ENCODE measurements at regions not wholly inside any gene's neighbourhood (a gene's known extent, or its start where the extent isn't known, plus 50 kb on each side); places are given as distances from the start of the nearest gene placed in this dataset.

DNA sequence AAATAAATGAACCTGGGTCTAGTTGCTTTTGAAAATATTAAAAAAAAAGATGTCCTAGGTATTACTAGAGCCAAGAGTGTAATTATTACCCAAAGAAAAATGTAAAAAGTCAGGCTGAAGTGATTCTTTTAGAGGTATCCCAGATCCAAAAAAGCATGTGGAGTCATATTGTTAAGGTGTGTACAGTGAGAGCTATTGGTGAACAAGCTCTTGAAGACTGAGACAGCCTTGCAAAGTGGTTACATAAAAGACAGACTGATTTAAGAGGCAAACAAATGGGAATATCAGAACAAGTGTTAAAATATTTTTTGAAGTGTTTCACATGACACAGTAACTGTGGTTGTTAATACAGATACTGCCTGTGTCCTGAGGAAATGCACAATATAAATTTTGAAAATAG lies 624.5 kb downstream of the PLOD2 start:
- Histone ChIP-seq H3K4me1 (no peaks in the 10 kb centered on the region), H3K27ac (no peak overlapping the region), H3K27me3 (no peaks in the 10 kb centered on the region), H3K9ac (ENCODE audit: low read depth in 2 of 2, low read length in 2 of 2) (no peak overlapping the region), H3K9me3 (no peaks in the 10 kb centered on the region), H3K4me3 (no peak overlapping the region), H3K36me3 (no peaks in the 10 kb centered on the region)
- DNase-seq: no peak
- TF ChIP-seq, protein P1, sequence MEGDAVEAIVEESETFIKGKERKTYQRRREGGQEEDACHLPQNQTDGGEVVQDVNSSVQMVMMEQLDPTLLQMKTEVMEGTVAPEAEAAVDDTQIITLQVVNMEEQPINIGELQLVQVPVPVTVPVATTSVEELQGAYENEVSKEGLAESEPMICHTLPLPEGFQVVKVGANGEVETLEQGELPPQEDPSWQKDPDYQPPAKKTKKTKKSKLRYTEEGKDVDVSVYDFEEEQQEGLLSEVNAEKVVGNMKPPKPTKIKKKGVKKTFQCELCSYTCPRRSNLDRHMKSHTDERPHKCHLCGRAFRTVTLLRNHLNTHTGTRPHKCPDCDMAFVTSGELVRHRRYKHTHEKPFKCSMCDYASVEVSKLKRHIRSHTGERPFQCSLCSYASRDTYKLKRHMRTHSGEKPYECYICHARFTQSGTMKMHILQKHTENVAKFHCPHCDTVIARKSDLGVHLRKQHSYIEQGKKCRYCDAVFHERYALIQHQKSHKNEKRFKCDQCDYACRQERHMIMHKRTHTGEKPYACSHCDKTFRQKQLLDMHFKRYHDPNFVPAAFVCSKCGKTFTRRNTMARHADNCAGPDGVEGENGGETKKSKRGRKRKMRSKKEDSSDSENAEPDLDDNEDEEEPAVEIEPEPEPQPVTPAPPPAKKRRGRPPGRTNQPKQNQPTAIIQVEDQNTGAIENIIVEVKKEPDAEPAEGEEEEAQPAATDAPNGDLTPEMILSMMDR (IDR thresholded peaks at IDR 0.05): no peak
- intact Hi-C loops (cut with DNase I): no loop called here

DNA sequence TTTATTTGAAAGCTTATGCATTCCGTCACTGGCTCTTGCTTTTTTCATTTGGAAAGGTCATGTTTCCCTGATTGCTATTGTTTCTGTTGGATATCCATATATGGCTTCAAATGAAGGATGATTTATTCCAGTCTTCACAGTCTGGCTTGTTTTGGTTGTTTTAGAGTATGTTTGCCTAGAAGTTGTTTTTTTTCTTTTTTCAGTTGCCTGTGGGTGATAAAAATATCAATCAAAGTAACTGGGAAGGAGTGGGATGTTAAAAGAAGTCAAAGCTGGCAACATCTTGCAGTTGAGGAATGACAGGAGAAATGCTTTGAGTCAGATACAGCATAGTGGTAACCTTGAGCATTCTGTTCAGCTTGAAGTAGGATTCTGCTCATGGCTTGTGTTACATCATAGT lies 610.5 kb downstream of the PLOD2 start:
- Histone ChIP-seq H3K4me3 (no peak overlapping the region), H3K36me3 (no peaks in the 10 kb centered on the region), H3K27me3 (no peaks in the 10 kb centered on the region), H3K4me1 (no peaks in the 10 kb centered on the region), H3K27ac (no peak overlapping the region), H3K9ac (ENCODE audit: low read depth in 2 of 2, low read length in 2 of 2) (no peak overlapping the region), H3K9me3 (no peaks in the 10 kb centered on the region)
- TF ChIP-seq, protein P1 (IDR thresholded peaks at IDR 0.05): no peak
- no peak for DNase-seq
- intact Hi-C loops (cut with DNase I): no loop called here

DNA sequence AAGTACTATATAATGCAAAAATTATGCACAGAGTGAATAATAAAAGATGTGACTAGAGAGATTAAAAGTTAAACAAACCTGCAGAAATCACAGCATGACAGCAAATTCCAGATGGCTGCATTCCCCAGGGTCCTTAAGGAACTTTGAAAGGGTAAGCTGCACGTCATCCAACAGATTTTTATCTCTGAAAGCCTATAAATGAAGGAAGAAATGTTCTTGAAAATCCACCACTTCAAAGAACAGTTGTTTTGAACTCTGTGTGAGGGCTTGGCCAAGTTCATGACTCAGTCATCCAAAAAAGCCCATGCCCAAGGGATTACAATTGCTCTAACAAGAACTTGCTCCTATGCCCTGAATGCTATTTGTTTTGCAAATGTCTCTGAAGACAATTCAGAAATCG lies 603.6 kb downstream of the PLOD2 start:
- Histone ChIP-seq H3K9ac (ENCODE audit: low read depth in 2 of 2, low read length in 2 of 2) (no peak overlapping the region), H3K9me3 (no peaks in the 10 kb centered on the region), H3K27ac (no peak overlapping the region), H3K27me3 (no peaks in the 10 kb centered on the region), H3K4me3 (no peak overlapping the region), H3K36me3 (no peaks in the 10 kb centered on the region), H3K4me1 (no peaks in the 10 kb centered on the region)
- intact Hi-C loops (cut with DNase I): no loop called here
- TF ChIP-seq, protein P1 (IDR thresholded peaks at IDR 0.05): no peak
- DNase-seq: no peak

DNA sequence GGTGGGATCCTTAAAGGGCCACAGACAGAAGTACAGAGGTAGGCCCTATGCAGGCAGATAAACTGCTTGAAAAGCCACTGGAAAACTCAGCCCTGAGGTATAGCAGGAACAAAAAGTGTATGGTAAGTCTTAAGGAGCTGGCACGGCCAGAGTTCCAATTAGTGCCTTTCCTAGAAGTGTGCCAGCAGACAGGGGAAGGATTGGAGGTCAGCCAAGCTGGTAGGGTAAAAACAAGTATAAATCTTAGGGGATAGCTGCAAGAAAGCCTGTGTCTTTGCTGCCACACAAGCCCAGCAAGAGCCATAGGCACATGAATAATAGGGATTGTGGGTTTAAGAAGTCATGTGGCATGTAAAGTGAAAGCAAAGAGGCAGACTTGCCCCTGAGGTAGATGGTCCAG lies 582.5 kb downstream of the PLOD2 start:
- Histone ChIP-seq H3K27ac (no peak overlapping the region), H3K36me3 (no peaks in the 10 kb centered on the region), H3K9me3 (no peaks in the 10 kb centered on the region), H3K4me1 (no peaks in the 10 kb centered on the region), H3K27me3 (no peaks in the 10 kb centered on the region), H3K4me3 (no peak overlapping the region), H3K9ac (ENCODE audit: low read depth in 2 of 2, low read length in 2 of 2) (no peak overlapping the region)
- DNase-seq: no peak
- intact Hi-C loops (cut with DNase I): no loop called here
- TF ChIP-seq, protein P1 (IDR thresholded peaks at IDR 0.05): no peak

DNA sequence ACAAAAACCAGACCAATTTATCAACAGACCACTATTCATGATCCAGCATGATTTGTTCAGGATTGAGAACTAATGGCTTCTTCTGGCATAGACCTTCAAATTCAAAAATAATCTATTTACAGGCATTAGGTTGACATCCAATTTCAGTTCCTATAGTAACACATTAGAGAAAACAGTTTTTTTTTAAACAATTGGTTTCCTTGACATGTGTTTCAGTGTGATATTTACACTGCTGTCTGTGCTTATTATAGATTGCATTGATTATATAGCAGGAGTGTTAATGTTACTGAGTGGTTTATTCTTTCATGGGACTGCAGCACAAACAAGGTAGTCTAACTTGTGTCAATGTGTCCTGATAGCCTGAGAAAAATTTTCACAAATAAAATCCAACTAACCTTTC lies 579.3 kb downstream of the PLOD2 start:
- H3K9me3 ChIP-seq: no peaks in the 10 kb centered on the region
- no peaks in the 10 kb centered on the region for H3K4me1 ChIP-seq
- no peaks in the 10 kb centered on the region for H3K27me3 ChIP-seq
- no peak overlapping the region for H3K9ac ChIP-seq (ENCODE audit: low read depth in 2 of 2, low read length in 2 of 2)
- no peaks in the 10 kb centered on the region for H3K36me3 ChIP-seq
- H3K27ac ChIP-seq: no peak overlapping the region
- DNase-seq: no peak
- TF ChIP-seq, protein P1 (IDR thresholded peaks at IDR 0.05): no peak
- no peak overlapping the region for H3K4me3 ChIP-seq
- intact Hi-C loops (cut with DNase I): no loop called here

DNA sequence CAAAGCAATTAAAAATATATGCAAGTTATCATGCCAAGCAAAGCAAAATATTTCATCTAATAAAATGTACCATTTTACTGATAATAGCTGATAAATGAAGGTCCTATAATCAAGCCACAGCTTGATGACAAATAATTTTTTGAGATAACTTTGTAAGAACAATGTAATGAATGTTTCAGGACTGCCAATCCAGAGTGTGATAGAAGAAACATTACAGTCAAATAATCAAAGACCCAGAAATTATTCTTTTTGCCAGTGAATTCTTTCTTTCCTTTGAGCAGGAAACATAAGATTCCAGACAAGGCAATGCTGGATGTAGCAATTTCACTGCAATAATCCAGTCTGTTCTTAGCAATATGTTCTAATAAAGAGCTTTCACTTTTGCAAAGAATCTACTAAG lies 556.1 kb downstream of the PLOD2 start:
- H3K4me3 ChIP-seq: no peak overlapping the region
- H3K9ac ChIP-seq (ENCODE audit: low read depth in 2 of 2, low read length in 2 of 2): no peak overlapping the region
- TF ChIP-seq, protein P1 (IDR thresholded peaks at IDR 0.05): no peak
- H3K27ac ChIP-seq: no peak overlapping the region
- H3K9me3 ChIP-seq: no peaks in the 10 kb centered on the region
- intact Hi-C loops (cut with DNase I): no loop called here
- H3K4me1 ChIP-seq: no peaks in the 10 kb centered on the region
- DNase-seq: no peak
- no peaks in the 10 kb centered on the region for H3K36me3 ChIP-seq
- H3K27me3 ChIP-seq: no peaks in the 10 kb centered on the region

Data from colonic mucosa (tissue), 4 donors.